Astrocyte of the spinal cord (primary cell): ENCODE measurements at regions not wholly inside any gene's neighbourhood (a gene's known extent, or its start where the extent isn't known, plus 50 kb on each side); places are given as distances from the start of the nearest gene placed in this dataset.
A peak's percentile ranks its signal among the peaks of the same experiment; 100 is the strongest.

Experiments used
- DNase-seq: peaks from one replicate; pipeline ENCODE4 v3.0.0; 2011; ENCODE audit warnings: low read depth, low spot score
- H3K4me3 ChIP-seq: 2 replicates; pipeline ENCODE4 v1.5.1; 2011; ENCODE audit warnings: low read depth, mild to moderate bottlenecking, low read length, moderate library complexity
- CTCF ChIP-seq: IDR thresholded peaks from 2 replicates; pipeline ENCODE4 v1.5.1; 2012; ENCODE audit warnings: low read depth, mild to moderate bottlenecking, low read length, inconsistent platforms
- in situ Hi-C: cut with HindIII; loops from 2 replicates; pipeline ENCODE4 v1.10.0; 2017; ENCODE audit warnings: low sequenced_read_pairs

GRCh38 chr14:57930241-57930975 lies 64.5 kb upstream of the SLC35F4 start:
- in situ Hi-C loops = no loop called here
- DNase-seq = no peak
- no peak for TF ChIP-seq CTCF
- H3K4me3 ChIP-seq = no peak overlapping the region

- in situ Hi-C loops = no loop called here
- TF ChIP-seq CTCF = no peak
- no peak overlapping the region for H3K4me3 ChIP-seq
- DNase-seq = no peak
These were observed 62.8 kb upstream of the SLC35F4 start for GRCh38 chr14:57928732-57929131.

GRCh38 chr14:57921377-57921776 lies 55.5 kb upstream of the SLC35F4 start:
- TF ChIP-seq CTCF = no peak
- no peak for DNase-seq
- in situ Hi-C loops = no loop called here
- H3K4me3 ChIP-seq = no peak overlapping the region

GRCh38 chr14:57918791-57919190 lies 52.9 kb upstream of the SLC35F4 start:
- DNase-seq = peak; percentile 1
- TF ChIP-seq CTCF = no peak
- in situ Hi-C loops = no loop called here
- H3K4me3 ChIP-seq = no peak overlapping the region
